Spleen (tissue), 7 donors: ENCODE measurements at regions not wholly inside any gene's neighbourhood (a gene's known extent, or its start where the extent isn't known, plus 50 kb on each side); places are given as distances from the start of the nearest gene placed in this dataset.

Source experiments
- POLR2A ChIP-seq, 3 donors: fragments of 450-650 bp; IDR thresholded peaks; one replicate each; pipeline ENCODE4 v1.5.1; 2017; ENCODE audit warnings: antibody characterized with exemption in 3 of 3, mild to moderate bottlenecking in 1 of 3
- TF ChIP-seq, protein P1 (sequence below), 11 experiments: fragments of 200-600 bp in 7 of 11; fragments of 450-650 bp in 4 of 11; sonication (generic) in 4 of 11; IDR thresholded peaks in 8 of 11; conservative IDR thresholded peaks in 3 of 11; 1 replicate in 7 of 11; 2 replicates in 4 of 11; pipeline versions ENCODE4 v1.4.0 to v1.8.0; 2016 to 2021; ENCODE audit warnings: antibody characterized with exemption in 11 of 11, inconsistent platforms in 4 of 11, mild to moderate bottlenecking in 1 of 11
- donor health status: DM: no; HTN: no; CAD: no; lungs with moderate emphysema.
- donor health status: DM: no; HTN: no; CAD: no.
- donor health status: DM: no; HTN: no; CAD: no.

GRCh38 chr13:87453244-87453643, 217.9 kb upstream of the SLITRK5 start:
- TF ChIP-seq, protein P1, sequence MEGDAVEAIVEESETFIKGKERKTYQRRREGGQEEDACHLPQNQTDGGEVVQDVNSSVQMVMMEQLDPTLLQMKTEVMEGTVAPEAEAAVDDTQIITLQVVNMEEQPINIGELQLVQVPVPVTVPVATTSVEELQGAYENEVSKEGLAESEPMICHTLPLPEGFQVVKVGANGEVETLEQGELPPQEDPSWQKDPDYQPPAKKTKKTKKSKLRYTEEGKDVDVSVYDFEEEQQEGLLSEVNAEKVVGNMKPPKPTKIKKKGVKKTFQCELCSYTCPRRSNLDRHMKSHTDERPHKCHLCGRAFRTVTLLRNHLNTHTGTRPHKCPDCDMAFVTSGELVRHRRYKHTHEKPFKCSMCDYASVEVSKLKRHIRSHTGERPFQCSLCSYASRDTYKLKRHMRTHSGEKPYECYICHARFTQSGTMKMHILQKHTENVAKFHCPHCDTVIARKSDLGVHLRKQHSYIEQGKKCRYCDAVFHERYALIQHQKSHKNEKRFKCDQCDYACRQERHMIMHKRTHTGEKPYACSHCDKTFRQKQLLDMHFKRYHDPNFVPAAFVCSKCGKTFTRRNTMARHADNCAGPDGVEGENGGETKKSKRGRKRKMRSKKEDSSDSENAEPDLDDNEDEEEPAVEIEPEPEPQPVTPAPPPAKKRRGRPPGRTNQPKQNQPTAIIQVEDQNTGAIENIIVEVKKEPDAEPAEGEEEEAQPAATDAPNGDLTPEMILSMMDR (IDR thresholded peaks at IDR 0.05 in 8 of 11, conservative IDR thresholded peaks at IDR 0.05 in 3 of 11) = no peak
- no peak for TF ChIP-seq POLR2A (IDR thresholded peaks at IDR 0.05)
